ENCODE measurements at regions not wholly inside any gene's neighbourhood (a gene's known extent, or its start where the extent isn't known, plus 50 kb on each side); places are given as distances from the start of the nearest gene placed in this dataset.

- intact Hi-C loops (cut with DNase I; ENCODE audit: low total_unique reads) (no loop called here), in situ Hi-C loops (cut with MboI; ENCODE audit: low pct_ligation_motif_present in 1 of 4, low pct_unique_long_range_greater_than_20kb in 1 of 4, low sequenced_read_pairs in 3 of 4) (no loop called here)
- Histone ChIP-seq H3K4me1 (no peaks in the 10 kb centered on the region), H3K27ac (no peak overlapping the region), H3K4me3 (no peak overlapping the region), H3K27me3 (no peaks in the 10 kb centered on the region), H3K9me3 (no peaks in the 10 kb centered on the region), H3K36me3 (no peaks in the 10 kb centered on the region)
- TF ChIP-seq CTCF (IDR thresholded peaks at IDR 0.05) (no peak), POLR2AphosphoS5 (IDR thresholded peaks at IDR 0.05) (no peak), POLR2A (IDR thresholded peaks at IDR 0.05) (no peak), EP300 (IDR thresholded peaks at IDR 0.05; ENCODE audit: low read depth) (no peak)
- 71 to 79% methylated on average over 6 to 8 of the region's 8 CpGs for WGBS, 2 donors (ENCODE audit: low coverage in 1 of 2)
- no peak for DNase-seq
Observed at GRCh38 chr1:221923929-221924598, 182.2 kb upstream of the DUSP10 start.

- Histone ChIP-seq H3K4me3 (no peak overlapping the region), H3K27me3 (no peaks in the 10 kb centered on the region), H3K36me3 (no peaks in the 10 kb centered on the region), H3K9me3 (no peaks in the 10 kb centered on the region), H3K4me1 (no peaks in the 10 kb centered on the region), H3K27ac (no peak overlapping the region)
- no peak for TF ChIP-seq POLR2AphosphoS5 (IDR thresholded peaks at IDR 0.05)
- no peak for TF ChIP-seq CTCF (IDR thresholded peaks at IDR 0.05)
- no peak for TF ChIP-seq EP300 (IDR thresholded peaks at IDR 0.05; ENCODE audit: low read depth)
- no peak for TF ChIP-seq POLR2A (IDR thresholded peaks at IDR 0.05)
- 79 to 86% methylated on average over 2 of the region's 2 CpGs for WGBS, 2 donors (ENCODE audit: low coverage in 1 of 2)
- DNase-seq: no peak
- intact Hi-C loops (cut with DNase I; ENCODE audit: low total_unique reads) (no loop called here), in situ Hi-C loops (cut with MboI; ENCODE audit: low pct_ligation_motif_present in 1 of 4, low pct_unique_long_range_greater_than_20kb in 1 of 4, low sequenced_read_pairs in 3 of 4) (no loop called here)
Observed at GRCh38 chr1:221921936-221922335, 180.0 kb upstream of the DUSP10 start.

GRCh38 chr1:221919743-221920142, 177.9 kb upstream of the DUSP10 start:
- Histone ChIP-seq H3K4me3 (no peak overlapping the region), H3K27me3 (no peaks in the 10 kb centered on the region), H3K36me3 (no peaks in the 10 kb centered on the region), H3K4me1 (no peaks in the 10 kb centered on the region), H3K27ac (no peak overlapping the region), H3K9me3 (no peaks in the 10 kb centered on the region)
- intact Hi-C loops (cut with DNase I; ENCODE audit: low total_unique reads): no loop called here
- no peak for DNase-seq
- 73 to 81% methylated on average over 2 of the region's 2 CpGs for WGBS, 2 donors (ENCODE audit: low coverage in 1 of 2)
- in situ Hi-C loops (cut with MboI; ENCODE audit: low pct_ligation_motif_present in 1 of 4, low pct_unique_long_range_greater_than_20kb in 1 of 4, low sequenced_read_pairs in 3 of 4): no loop called here
- TF ChIP-seq CTCF (IDR thresholded peaks at IDR 0.05) (no peak), POLR2A (IDR thresholded peaks at IDR 0.05) (no peak), EP300 (IDR thresholded peaks at IDR 0.05; ENCODE audit: low read depth) (no peak), POLR2AphosphoS5 (IDR thresholded peaks at IDR 0.05) (no peak)

GRCh38 chr1:221919341-221919740, 177.5 kb upstream of the DUSP10 start:
- Histone ChIP-seq H3K27me3 (no peaks in the 10 kb centered on the region), H3K9me3 (no peaks in the 10 kb centered on the region), H3K36me3 (no peaks in the 10 kb centered on the region), H3K27ac (no peak overlapping the region), H3K4me1 (no peaks in the 10 kb centered on the region), H3K4me3 (no peak overlapping the region)
- intact Hi-C loops (cut with DNase I; ENCODE audit: low total_unique reads) (no loop called here), in situ Hi-C loops (cut with MboI; ENCODE audit: low pct_ligation_motif_present in 1 of 4, low pct_unique_long_range_greater_than_20kb in 1 of 4, low sequenced_read_pairs in 3 of 4) (no loop called here)
- 64 to 74% methylated on average over 1 of the region's 1 CpG for WGBS, 2 donors (ENCODE audit: low coverage in 1 of 2)
- TF ChIP-seq CTCF (IDR thresholded peaks at IDR 0.05): no peak
- no peak for TF ChIP-seq EP300 (IDR thresholded peaks at IDR 0.05; ENCODE audit: low read depth)
- no peak for TF ChIP-seq POLR2A (IDR thresholded peaks at IDR 0.05)
- no peak for TF ChIP-seq POLR2AphosphoS5 (IDR thresholded peaks at IDR 0.05)
- no peak for DNase-seq
